Testis (tissue), 2 donors: ENCODE measurements at regions not wholly inside any gene's neighbourhood (a gene's known extent, or its start where the extent isn't known, plus 50 kb on each side); places are given as distances from the start of the nearest gene placed in this dataset.

Experiments
- CTCF ChIP-seq, 3 experiments: fragments of 450-650 bp in 2 of 3; fragments of 200-600 bp in 1 of 3; sonication (generic) in 1 of 3; IDR thresholded peaks; one replicate each; pipeline ENCODE4 v1.5.1; 2016 to 2019; ENCODE audit warnings: antibody characterized with exemption in 3 of 3, mild to moderate bottlenecking in 2 of 3, moderate library complexity in 1 of 3
- POLR2A ChIP-seq: fragments of 450-650 bp; IDR thresholded peaks from one replicate; pipeline ENCODE4 v1.6.1; 2017; ENCODE audit warnings: antibody characterized with exemption, mild to moderate bottlenecking, moderate library complexity

- TF ChIP-seq CTCF (IDR thresholded peaks at IDR 0.05) (no peak), POLR2A (no peak)
These were observed 297.4 kb downstream of the ANKRD50 start for GRCh38 chr4:124415146-124415545.
